ENCODE measurements at regions not wholly inside any gene's neighbourhood (a gene's known extent, or its start where the extent isn't known, plus 50 kb on each side); places are given as distances from the start of the nearest gene placed in this dataset.
"Not testable (repeated sequence)": the region's sequence is repeated elsewhere in the genome, so short reads cannot be mapped to it uniquely, and the experiment has no call there.

DNA sequence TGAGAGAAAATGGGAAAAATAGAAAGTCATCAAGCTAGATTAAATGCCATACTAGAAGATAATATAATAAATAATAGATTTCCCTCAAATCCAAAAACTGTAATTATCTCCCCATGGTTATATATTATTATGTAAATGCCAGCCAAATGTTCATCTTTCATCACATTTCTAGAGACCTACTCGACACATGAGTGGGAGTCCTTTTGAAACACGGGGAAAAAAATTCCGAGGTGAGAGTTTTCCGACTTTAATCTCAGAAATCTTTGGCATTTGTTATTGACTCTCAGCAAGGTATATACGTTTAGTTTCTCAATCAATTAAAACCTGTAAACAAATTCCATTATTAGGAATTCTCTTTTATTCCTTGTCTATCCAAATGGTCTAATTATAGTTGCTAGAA, 465.4 kb upstream of the SMIM31 start:
- no peak for DNase-seq (ENCODE audit: extremely low read depth, low read depth)

DNA sequence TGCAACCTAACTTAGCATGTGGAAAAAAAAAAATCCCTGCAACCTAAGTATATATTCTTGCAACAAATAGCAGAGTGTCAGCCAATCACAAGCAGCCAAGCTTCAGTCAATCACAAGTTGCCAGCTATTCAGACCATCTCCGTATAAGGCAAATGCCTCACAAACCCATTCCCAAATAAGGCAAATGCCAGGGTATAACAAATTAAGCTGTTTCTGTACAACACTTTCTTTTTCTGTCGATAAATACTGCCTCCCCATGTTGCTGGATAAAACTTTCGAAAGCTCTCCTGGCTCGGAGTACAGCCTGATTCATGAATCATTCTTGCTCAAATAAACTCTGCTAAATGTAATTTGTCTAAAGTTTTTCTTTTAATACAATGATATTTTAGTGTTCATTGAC, 460.7 kb upstream of the SMIM31 start:
- peak; percentile 5 for DNase-seq (ENCODE audit: extremely low read depth, low read depth)

DNA sequence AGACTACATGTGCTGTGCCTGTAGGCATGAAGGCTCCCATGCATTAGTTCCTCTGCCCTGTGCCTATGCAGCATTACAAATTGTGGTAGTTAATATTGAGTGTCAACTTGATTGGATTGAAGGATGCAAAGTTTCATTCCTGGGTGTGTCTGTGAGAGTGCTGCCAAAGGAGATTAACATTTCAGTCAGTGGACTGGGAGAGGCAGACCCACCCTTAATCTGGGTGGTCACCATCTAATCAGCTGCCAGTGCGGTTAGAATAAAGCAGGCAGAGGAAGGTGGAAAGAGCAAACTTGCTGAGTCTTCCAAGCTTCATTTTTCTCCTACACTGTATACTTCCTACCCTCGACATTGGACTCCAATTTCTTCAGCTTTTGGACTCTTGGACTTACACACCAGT, 460.2 kb upstream of the SMIM31 start:
- no peak for DNase-seq (ENCODE audit: extremely low read depth, low read depth)

DNA sequence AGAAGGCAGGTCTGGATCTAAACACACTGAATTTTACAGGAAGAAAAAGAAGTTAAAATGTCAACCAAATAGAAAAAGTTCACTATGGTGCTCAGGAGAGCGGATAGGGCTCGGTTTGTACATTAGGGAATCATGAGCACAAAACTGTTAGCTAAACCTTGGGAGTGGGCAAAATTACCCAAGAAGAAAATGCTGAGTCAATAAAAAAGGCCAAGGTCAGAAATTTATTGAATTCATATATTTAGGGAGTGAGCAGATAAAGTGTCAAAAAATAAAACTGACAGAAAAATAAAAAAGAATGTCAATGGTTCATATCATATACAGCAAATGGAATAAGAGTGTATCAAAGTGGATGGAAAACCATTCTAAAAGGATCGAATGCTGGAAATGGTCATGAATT, 452.5 kb upstream of the SMIM31 start:
- no peak for DNase-seq (ENCODE audit: extremely low read depth, low read depth)

DNA sequence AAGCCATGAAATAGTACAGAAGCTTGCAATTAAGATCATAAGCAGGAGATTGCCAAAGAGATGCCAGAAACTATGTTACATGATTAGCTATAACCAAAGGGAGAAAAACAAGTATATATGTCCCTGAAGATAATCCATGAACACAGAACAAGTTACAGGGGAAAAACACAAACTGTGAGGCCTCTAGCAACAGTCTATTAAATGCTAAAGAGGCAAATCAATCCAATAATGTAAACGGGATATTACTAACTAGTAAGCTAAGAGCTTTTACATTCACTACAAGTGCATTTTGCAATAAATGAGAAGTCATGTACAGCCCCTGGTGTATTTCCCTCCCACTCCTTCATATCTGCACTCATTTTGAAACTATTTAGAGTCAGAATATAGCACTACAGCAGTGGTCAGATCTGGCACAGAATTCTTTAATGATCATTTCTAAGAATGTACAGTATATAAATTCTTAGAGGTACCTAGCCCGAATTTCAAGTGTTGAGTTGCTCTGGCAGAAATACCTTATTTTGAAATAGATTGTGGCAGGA, 449.8 kb upstream of the SMIM31 start:
- DNase-seq (ENCODE audit: extremely low read depth, low read depth): no peak

DNA sequence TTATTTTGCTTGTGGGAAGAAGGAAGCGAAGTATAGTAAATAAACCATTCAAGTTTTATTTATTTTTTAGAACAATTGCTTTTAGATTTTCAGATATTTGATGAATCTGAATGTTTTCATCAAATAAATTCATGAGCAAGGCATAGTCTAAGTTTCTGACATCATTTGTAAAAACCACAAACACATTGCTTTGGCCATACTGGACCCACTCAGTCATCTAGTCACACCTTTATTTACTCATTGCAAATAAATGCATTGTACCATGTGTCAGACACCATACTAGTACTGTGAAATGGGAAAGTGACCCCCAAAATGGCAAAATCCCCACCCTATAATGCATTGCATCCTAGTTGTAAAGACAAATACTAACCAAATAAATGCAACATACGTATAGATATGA, 449.1 kb upstream of the SMIM31 start:
- DNase-seq (ENCODE audit: extremely low read depth, low read depth): peak; percentile 15

DNA sequence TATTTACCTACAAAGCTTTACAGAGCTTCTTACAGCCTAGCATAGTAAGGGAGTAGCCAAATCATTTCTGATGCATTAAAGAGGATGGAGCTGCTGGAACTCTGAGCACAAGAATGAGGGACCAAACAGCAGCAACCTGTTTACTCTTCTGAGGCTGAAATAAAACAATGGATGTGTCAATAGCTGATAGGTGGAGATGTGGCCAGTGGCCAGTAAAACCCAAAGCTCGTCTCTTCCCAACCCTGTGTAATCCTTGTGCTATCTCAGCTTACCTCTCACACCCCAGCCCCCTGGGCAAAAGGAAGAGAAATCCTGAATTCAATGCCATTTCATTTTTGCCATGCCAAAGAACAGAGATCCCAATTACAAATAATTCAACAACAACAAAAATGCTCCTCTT, 446.7 kb upstream of the SMIM31 start:
- no peak for DNase-seq (ENCODE audit: extremely low read depth, low read depth)

DNA sequence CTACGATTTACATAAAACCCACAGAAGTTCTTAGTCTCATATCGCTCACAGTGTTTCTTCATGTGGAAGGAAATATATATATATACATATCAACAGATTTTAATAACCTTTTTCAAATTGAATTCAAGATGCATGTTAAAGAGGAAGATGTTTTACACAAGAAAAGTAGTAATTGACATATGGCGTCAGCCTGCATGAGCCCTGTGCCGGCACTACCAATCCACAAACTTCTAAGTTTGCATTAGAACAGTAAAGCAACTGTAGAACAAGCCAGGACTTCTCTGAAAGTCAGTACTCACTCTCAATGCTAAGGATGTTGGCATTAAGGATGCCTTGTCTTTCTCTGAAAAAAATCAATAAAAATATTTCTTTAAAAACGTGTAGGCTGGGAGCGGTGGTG, 441.3 kb upstream of the SMIM31 start:
- no peak for DNase-seq (ENCODE audit: extremely low read depth, low read depth)

DNA sequence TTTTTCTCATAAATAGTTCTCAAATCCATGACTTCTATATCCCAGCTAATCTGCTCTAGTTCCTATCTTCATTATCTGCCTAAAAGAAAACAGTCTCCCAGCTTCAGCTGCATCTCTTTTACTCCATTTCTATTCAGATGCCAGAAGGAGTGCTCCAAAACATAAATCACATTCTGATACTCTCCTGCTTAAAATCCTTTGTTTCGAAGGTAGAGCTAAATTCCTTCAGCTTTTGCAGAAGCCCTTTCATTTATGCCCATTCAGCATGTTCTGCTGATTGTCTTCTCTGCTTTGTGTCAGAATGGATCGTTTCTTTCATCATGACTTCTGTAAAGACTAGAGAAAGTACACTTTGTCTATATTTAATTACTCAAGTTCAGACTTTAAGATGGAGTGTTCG, 440.1 kb upstream of the SMIM31 start:
- no peak for DNase-seq (ENCODE audit: extremely low read depth, low read depth)

DNA sequence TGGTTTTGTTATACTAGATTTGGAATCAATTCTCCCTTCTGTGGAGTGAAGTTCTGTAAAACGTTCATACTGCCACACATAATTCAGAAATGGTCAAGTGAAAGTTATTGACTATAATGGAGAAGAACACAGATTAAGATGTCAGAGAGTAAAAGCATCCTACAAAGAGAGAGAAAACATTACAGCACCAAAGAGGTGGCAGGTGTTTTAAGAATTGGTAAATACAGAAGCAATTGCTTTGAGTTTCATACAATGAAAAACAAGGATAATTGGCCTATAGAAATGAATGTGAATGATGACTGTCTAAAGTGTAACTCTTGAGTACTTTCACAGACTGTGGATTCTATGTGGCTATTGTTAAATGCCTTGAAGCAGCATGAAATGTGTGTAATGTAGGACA, 435.6 kb upstream of the SMIM31 start:
- no peak for DNase-seq (ENCODE audit: extremely low read depth, low read depth)

DNA sequence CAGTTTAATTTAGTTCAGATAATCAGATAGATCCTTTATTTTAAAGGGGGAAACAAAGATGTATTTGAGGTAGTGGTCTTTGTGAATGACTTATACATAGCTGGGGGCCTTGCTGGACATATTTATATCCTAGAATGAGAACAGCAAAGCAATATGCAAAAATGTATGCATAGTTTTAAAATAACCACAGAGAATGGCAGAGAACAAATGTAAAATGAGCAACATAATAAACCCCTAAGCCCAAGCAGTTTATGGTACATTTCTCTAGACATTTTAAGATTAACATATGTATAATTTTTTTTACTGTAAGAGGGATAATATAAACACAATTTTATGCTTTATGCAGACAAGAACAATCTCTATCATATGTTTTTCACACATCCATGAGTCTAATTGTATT, 434.2 kb upstream of the SMIM31 start:
- no peak for DNase-seq (ENCODE audit: extremely low read depth, low read depth)

DNA sequence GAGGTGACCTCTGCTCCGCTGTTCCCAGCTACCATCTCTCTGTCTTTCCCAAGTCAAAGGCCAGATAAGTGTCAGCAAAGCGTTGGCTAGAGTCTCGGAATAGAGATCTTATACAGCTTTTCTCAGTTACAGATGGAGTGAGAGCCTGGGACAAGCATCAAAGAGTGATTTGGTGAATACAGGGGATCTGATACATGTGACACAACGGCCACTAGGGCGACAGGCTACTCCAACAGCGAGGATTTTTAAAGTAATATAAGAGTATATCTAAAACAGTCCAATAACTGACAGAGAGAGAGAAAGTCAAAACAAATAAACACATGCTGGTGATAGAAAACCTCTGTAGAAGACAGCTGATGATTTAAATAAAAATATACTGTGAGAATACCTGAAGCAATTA, 433.1 kb upstream of the SMIM31 start:
- DNase-seq (ENCODE audit: extremely low read depth, low read depth): no peak

DNA sequence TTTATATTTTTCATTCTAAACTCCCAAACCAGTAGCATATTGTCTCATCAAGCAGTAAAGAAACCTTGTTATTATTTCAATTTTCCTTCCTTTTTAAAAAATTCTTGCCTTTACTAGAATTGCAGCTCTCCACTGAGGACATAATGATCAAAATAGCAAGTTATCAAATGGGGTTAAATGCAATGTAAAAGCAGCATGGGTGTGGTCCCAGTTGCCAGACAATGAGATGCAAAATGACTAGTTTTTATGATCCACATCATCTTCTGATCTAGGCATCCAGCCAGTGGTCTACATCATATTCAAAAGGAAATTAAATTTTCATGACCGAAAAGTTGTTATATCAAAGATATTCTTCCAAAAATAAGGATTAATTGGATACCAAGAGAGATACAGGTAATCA, 427.9 kb upstream of the SMIM31 start:
- no peak for DNase-seq (ENCODE audit: extremely low read depth, low read depth)

DNA sequence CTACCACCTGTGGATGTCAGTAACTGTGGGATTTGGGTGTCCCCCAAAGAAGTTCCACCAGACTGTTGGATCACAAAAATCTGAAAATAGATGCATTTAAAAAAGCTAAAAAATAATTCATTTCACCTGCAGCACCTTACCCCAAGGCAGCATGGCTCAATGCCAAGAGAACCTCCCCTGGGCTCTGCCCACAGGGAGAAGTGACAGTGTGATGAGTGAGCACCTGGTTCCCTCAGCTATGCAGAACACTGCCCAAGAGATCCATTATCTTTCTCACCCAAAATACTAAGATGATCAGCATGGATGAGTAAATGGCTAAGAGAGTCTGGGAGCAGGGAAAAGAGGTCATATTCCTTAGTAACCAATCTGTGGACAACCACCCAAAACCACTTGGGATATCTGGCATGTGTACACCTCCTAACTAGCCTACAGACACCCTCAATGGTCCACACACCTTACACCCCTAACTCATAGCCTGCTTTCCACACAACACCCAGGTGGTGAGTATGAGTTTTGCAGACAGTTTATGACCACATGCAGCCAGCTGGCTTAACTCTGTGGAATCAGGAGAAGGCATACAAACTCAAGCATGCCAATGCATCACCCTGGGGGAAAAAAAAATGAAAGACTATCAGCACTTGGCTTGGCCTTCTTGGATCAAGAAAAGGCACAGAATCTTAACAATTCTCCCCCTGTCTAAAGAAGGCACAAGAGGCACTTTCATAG, 416.5 kb upstream of the SMIM31 start:
- DNase-seq (ENCODE audit: extremely low read depth, low read depth): no peak

DNA sequence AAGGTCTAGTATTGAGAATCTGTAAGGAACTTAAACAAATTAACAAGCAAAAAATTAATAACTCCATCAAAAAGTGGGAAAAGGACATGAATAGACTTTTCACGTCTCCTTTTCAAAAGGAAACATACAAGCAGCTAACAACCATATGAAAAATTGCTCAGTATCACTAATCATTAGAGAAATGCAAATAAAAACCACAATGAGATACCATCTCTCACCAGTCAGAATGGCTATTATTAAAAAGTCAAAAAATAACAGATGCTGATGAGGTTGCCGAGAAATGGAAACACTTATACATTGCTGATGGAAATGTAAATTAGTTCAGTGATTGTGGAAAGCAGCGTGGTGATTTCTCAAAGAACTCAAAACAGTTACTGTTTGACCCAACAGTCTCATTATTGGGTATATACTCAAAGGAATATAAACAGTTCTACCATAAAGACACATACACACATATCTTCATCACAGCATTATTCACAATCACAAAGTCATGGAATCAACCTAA, 410.4 kb upstream of the SMIM31 start:
- no peak for DNase-seq (ENCODE audit: extremely low read depth, low read depth)

DNA sequence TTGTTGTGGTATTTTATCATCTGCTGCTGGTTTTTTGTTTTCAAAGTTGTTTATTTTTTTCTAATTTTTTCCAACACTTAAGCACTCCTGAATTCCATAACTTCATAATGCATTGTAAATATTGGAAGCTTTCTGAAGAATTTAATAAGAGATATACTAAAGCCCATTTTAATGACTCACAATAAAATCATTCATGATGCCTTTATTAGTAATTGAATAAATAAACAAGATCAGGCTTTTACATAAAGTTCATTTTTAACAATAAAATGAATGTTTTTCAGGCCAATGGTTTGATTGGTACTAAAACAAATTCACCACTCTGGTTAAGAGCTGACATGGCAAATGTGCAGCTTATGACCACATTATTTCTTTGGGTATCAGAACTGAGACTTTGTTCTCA, 408.2 kb upstream of the SMIM31 start:
- no peak for DNase-seq (ENCODE audit: extremely low read depth, low read depth)

DNA sequence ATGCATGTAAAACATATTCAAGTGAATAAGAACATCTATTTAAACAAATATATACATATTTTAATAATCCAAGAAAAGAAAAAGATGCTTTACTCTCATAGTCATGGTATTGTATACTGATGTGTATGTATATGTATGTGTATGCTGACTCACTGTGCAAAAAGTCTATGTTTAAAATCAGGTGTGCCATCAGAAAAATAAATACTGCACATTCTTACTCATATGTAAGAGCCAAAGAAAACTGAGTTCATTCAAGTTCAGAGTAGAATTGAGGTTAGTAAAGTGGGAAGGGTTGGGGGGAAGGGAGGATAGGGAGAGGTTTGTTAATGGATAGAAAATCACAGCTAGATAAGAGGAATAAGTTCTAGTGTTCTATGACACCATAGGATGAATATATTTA, 403.9 kb upstream of the SMIM31 start:
- DNase-seq (ENCODE audit: extremely low read depth, low read depth): no peak

DNA sequence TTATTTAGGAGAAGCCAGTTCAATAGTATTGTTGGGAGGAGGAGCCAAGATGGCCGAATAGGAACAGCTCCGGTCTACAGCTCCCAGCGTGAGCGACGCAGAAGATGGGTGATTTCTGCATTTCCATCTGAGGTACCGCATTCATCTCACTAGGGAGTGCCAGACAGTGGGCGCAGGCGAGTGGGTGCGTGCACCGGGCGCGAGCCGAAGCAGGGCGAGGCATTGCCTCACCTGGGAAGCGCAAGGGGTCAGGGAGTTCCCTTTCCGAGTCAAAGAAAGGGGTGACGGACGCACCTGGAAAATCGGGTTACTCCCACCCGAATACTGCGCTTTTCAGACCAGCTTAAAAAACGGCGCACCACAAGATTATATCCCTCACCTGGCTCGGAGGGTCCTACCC, 403.2 kb upstream of the SMIM31 start:
- not testable (repeated sequence) for DNase-seq (ENCODE audit: extremely low read depth, low read depth)

DNA sequence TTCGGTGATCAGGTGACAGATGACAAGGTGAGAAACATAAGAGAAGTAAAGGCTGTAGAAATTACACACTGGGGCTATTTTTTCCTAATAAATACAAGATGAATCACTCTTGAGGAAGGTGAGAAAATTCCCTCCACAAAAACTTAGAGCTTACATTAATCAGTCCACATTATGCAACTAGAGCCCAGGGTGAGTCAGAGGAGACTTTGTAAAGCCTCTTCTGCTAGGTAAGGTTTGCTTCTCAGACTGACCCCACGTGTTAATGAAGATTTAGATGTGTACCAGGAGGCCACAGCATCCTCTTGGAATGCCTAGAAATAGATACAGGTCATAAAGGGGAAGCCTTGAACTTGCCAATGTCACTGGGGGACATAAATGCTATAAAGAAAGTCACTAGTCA, 396.0 kb upstream of the SMIM31 start:
- DNase-seq (ENCODE audit: extremely low read depth, low read depth): no peak

DNA sequence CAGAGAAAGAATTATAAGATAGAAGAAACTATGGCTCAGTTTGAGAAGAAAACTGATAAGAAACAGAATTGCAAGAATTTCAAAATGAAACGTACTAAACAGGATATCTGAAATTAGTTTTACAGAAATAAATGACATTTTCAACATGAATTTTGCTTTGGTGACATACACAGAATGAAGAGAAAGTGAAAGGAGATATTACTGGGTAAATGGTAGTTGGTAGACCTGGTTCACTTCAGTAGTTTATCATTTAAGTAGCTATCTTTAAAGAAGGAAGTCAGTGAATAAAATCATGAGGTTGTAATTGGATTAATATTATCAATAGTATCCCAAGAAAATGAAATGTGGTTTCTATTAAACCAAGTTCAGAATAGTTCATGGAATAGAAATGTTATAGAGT, 395.5 kb upstream of the SMIM31 start:
- no peak for DNase-seq (ENCODE audit: extremely low read depth, low read depth)

DNA sequence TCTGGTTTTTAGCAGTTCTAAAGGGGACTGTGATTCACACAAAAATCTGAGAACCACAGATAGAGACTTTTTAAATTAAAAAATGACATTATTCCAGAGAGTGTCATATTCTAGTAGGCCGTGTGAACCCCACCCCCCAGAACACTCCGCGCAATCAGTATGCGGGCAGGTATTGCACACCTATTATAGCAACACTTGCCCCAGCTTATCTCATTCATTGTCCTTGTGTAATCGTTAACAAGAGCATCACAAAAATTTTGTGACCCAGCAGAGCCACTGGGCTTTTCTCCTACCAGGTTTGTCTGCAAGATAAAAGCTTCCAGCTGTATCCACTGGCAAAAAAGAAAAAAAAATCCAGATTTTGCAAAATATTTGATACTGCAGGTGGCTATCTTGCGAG, 394.1 kb upstream of the SMIM31 start:
- no peak for DNase-seq (ENCODE audit: extremely low read depth, low read depth)

DNA sequence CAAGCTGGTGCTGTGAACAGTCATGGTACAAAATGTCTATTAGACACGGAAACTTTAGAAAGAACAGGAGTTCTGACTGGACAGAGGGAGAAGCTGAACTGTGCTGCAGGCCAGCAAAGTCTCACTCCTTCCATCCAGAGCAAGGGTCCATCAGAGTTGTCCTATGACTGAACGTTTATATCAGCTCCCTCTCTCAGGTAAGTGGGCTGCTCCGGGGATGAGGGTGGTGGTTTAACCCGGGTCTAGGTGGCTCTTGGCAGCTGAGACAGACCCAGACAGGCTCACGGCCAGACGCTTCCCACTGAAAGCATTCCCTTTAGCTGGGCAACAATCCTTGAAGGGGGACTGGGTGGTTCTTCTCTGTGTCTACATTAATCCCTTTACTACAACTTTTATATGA, 385.0 kb upstream of the SMIM31 start:
- DNase-seq (ENCODE audit: extremely low read depth, low read depth): no peak

DNA sequence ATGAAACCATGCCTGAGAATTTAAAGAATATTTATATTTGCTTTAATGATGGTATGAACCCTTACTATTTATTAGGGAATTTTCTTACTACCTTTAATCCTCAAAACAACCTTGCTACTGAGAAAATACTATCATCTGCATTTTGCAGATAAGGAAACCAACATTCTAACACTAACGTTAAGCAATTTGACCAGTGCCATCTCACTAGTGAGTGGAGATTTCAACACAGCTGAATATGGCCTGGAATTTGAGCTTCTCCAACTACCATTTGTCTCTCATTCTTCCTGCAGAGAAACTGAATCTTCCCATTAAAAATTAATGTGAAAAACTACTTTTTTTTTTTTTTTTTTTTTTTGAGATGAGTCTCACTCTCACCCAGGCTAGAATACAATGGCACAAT, 380.9 kb upstream of the SMIM31 start:
- no peak for DNase-seq (ENCODE audit: extremely low read depth, low read depth)

All from NCI-H460 (cell line).